ENCODE measurements at regions not wholly inside any gene's neighbourhood (a gene's known extent, or its start where the extent isn't known, plus 50 kb on each side); places are given as distances from the start of the nearest gene placed in this dataset.
"Not testable (repeated sequence)": the region's sequence is repeated elsewhere in the genome, so short reads cannot be mapped to it uniquely, and the experiment has no call there.

DNA sequence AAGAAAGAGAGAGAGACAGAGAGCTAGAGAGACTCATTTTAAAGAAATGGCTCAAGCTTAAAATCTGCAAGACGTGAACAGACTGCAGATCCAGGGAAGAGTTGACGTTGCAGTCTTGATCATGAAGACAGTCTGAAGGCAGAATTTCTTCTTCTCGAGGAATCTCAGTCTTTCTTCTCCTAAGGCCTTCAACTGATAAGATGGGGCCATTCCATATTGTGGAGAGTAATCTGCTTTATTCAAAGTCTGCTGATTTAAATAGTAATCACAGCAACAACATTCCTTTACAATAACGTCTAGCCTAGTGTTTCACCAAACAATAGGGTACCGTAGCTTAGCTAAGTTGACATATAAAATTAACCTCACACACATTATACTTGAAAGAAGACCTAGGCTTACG lies 208.4 kb upstream of the ADAMTS3 start:
- H3K36me3 ChIP-seq (ENCODE audit: insufficient read depth, low read length): no peaks in the 10 kb centered on the region
- no peak overlapping the region for H3K9ac ChIP-seq (ENCODE audit: insufficient read length)
- H3K4me3 ChIP-seq: no peak overlapping the region
- H3K27ac ChIP-seq: no peak overlapping the region
- no peaks in the 10 kb centered on the region for H3K9me3 ChIP-seq (ENCODE audit: low read depth, low read length)
- DNase-seq (ENCODE audit: low read depth, low spot score): no peak
- TF ChIP-seq EZH2 (IDR thresholded peaks at IDR 0.05) (no peak), POLR2AphosphoS5 (IDR thresholded peaks at IDR 0.05; ENCODE audit: borderline replicate concordance, low read depth, low read length) (no peak)

DNA sequence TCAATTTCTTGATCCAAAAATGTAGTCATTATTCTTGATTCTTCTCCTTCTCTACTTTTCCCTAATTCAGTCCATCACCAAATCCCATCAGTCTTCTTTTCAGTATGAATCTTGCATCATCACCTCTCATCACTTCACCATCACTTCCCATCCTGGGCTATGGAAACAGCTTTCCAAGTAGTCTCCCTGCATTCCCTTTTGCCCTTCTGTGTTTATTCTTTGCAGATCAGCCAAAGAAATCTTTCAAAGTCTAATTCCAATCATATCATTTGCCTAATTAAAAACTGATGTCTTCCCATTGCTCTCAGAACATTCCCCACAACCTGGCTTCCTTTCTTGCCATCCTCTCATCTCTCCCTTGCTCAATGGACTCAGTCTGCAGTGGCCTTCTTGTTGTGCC lies 201.7 kb upstream of the ADAMTS3 start:
- Histone ChIP-seq H3K9me3 (ENCODE audit: low read depth, low read length) (no peaks in the 10 kb centered on the region), H3K4me3 (no peak overlapping the region), H3K27ac (no peak overlapping the region), H3K9ac (ENCODE audit: insufficient read length) (no peak overlapping the region), H3K36me3 (ENCODE audit: insufficient read depth, low read length) (no peaks in the 10 kb centered on the region)
- no peak for DNase-seq (ENCODE audit: low read depth, low spot score)
- TF ChIP-seq FOXP2 (optimal IDR thresholded peaks at IDR 0.05; ENCODE audit: control extremely low read depth, extremely low read length, insufficient read depth) (no peak), POLR2AphosphoS5 (IDR thresholded peaks at IDR 0.05; ENCODE audit: borderline replicate concordance, low read depth, low read length) (no peak), EZH2 (IDR thresholded peaks at IDR 0.05) (no peak)

DNA sequence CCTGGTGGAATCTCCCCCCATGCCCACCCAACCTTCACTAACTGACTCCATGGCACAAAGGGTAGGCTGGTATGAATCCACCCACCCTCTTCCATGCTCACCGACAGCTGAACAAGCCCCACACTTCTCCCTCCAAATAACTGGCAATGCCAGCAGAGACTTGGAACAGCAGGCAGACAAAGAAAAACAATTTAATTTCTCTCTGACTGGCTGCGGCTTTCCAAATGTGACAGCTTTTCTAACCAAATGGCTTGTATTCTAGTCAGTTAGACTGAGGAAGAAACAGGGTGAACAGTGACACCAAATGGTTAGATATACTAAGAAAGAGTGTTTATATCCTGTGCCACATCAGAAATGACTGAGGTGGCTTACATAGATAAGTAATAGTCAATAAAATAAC lies 199.3 kb upstream of the ADAMTS3 start:
- H3K9me3 ChIP-seq (ENCODE audit: low read depth, low read length): no peaks in the 10 kb centered on the region
- TF ChIP-seq POLR2AphosphoS5 (IDR thresholded peaks at IDR 0.05; ENCODE audit: borderline replicate concordance, low read depth, low read length) (no peak), FOXP2 (optimal IDR thresholded peaks at IDR 0.05; ENCODE audit: control extremely low read depth, extremely low read length, insufficient read depth) (no peak), EZH2 (IDR thresholded peaks at IDR 0.05) (no peak)
- no peak for DNase-seq (ENCODE audit: low read depth, low spot score)
- H3K36me3 ChIP-seq (ENCODE audit: insufficient read depth, low read length): no peaks in the 10 kb centered on the region
- H3K4me3 ChIP-seq: no peak overlapping the region
- no peak overlapping the region for H3K9ac ChIP-seq (ENCODE audit: insufficient read length)
- H3K27ac ChIP-seq: no peak overlapping the region

DNA sequence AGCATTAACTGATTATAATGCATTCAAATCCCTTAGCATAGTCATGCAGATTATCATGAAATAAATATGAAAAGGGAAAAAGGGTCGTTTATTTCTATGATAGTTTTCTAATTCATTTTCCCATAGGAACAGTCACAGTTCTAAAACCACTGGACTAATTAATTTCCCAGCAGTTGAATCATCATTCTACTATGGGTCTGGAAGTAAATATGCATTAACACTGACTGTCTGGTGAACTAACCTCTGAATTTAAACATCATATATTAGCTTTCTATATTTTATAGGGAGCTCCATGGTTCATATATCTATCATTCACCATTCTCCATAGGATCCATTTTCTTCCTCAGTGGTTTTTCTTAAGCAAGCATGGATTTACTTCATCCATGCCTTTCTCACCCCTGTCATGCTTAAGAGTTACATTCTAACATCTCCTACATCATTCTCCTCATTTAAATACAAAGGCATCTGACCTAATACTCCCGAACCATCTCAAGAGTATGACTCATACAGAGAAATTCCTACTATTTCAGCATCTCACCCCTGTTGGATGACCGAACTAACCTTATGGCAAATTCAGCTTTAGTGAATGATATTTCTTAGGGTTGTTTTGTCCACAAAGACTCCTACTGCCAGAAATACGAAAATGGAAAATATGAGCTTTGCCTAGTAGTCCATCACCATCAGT lies 198.7 kb upstream of the ADAMTS3 start:
- Histone ChIP-seq H3K4me3 (no peak overlapping the region), H3K27ac (no peak overlapping the region), H3K36me3 (ENCODE audit: insufficient read depth, low read length) (no peaks in the 10 kb centered on the region), H3K9me3 (ENCODE audit: low read depth, low read length) (no peaks in the 10 kb centered on the region), H3K9ac (ENCODE audit: insufficient read length) (no peak overlapping the region)
- TF ChIP-seq FOXP2 (optimal IDR thresholded peaks at IDR 0.05; ENCODE audit: control extremely low read depth, extremely low read length, insufficient read depth): no peak
- TF ChIP-seq EZH2 (IDR thresholded peaks at IDR 0.05): no peak
- no peak for TF ChIP-seq POLR2AphosphoS5 (IDR thresholded peaks at IDR 0.05; ENCODE audit: borderline replicate concordance, low read depth, low read length)
- DNase-seq (ENCODE audit: low read depth, low spot score): no peak

DNA sequence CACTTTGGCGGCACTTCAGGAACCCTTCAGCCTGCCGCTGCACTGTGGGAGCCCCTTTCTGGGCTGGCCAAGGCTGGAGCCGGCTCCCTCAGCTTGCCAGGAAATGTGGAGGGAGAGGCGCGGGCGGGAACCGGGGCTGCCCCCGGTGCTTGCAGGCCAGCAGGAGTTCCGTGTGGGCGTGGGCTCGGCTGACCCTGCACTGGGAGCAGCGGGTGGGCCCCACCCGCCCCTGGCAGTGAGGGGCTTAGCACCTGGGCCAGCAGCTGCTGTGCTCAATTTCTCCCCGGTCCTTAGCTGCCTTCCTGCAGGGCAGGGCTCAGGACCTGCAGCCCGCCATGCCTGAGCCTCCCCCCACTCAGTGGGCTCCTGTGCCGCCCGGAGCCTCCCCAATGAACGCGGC lies 196.8 kb upstream of the ADAMTS3 start:
- not testable (repeated sequence) for H3K9me3 ChIP-seq (ENCODE audit: low read depth, low read length); DNase-seq (ENCODE audit: low read depth, low spot score); H3K36me3 ChIP-seq (ENCODE audit: insufficient read depth, low read length); H3K27ac ChIP-seq; H3K4me3 ChIP-seq; H3K9ac ChIP-seq (ENCODE audit: insufficient read length)

DNA sequence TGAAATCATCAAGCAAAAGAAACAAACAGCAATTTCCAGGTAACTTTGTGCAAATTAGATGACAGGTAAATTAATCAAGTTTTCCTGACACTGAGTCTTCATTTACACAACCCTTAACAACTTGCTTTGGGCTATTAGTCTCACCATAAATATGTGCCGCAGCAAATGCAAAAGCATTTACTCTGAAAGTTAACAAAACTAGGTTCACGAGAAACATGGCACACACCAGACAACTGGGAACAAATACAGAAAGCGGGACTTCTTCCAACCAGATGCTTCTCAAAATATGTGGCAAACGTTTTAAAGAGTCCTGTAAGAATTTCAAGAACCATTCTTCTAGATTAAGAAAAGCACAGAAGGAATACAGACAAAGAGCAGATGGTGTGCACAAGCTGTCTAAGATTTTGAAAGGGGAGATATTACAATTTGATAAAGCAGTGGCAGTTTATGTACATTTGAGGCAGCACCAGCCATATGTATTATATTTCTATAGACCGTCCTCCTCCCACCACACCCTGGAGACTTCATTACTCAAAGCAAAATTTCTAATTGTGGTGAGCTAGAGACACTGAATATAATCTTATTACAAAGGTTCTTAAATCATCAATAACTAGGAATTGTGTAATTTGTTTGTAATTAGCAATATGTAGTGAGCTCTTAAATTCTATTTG lies 192.5 kb upstream of the ADAMTS3 start:
- H3K4me3 ChIP-seq: no peak overlapping the region
- no peaks in the 10 kb centered on the region for H3K36me3 ChIP-seq (ENCODE audit: insufficient read depth, low read length)
- no peaks in the 10 kb centered on the region for H3K9me3 ChIP-seq (ENCODE audit: low read depth, low read length)
- no peak overlapping the region for H3K9ac ChIP-seq (ENCODE audit: insufficient read length)
- TF ChIP-seq EZH2 (IDR thresholded peaks at IDR 0.05) (no peak), FOXP2 (optimal IDR thresholded peaks at IDR 0.05; ENCODE audit: control extremely low read depth, extremely low read length, insufficient read depth) (no peak), POLR2AphosphoS5 (IDR thresholded peaks at IDR 0.05; ENCODE audit: borderline replicate concordance, low read depth, low read length) (no peak)
- no peak overlapping the region for H3K27ac ChIP-seq
- no peak for DNase-seq (ENCODE audit: low read depth, low spot score)

DNA sequence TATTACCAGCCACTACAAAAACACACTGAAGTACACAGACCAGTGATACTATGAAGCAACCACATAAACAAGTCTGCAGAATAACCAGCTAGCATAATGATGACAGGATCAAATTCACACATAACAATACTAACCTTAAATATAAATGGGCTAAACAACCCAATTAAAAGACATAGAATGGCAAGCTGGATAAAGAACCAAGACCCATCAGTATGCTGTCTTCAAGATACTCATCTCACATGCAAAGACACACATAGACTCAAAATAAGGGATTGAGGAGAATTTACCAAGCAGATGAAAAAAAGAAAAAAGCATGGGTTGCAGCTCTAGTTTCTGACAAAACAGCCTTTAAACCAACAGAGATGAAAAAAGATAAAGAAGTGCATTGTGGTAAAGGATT lies 184.4 kb upstream of the ADAMTS3 start:
- not testable (repeated sequence) for DNase-seq (ENCODE audit: low read depth, low spot score); H3K9ac ChIP-seq (ENCODE audit: insufficient read length); H3K36me3 ChIP-seq (ENCODE audit: insufficient read depth, low read length); H3K9me3 ChIP-seq (ENCODE audit: low read depth, low read length); H3K27ac ChIP-seq; H3K4me3 ChIP-seq

DNA sequence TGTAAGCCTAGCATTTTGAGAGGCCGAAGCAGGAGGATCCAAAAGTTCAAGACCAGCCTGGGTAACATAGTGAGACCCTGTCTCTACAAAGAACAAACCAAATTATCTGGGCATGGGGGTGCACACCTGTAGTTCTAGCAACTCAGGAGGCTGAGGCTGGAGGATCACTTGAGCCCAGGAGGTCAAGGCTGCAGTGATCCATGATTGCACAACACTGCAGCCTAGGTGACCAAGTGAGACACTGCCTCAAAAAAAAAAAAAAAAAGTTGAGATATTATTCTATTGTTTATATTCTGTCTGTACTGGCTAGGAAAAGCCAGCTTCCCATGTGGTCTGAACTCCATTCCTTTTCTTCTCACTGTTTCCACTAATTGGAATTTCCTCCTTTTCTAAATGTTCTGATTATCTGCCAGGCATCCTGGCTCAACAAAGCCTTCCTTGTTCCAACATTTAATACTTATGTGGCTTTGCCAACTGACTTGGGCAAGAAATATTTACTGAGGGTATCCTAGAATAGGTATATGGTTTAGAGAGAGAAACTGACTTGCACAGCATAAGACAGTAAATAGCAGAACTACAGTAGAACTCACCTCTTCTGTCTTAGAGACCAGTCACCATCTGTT lies 175.2 kb upstream of the ADAMTS3 start:
- no peak overlapping the region for H3K9ac ChIP-seq (ENCODE audit: insufficient read length)
- no peak overlapping the region for H3K27ac ChIP-seq
- no peaks in the 10 kb centered on the region for H3K9me3 ChIP-seq (ENCODE audit: low read depth, low read length)
- no peak overlapping the region for H3K4me3 ChIP-seq
- no peak for DNase-seq (ENCODE audit: low read depth, low spot score)
- TF ChIP-seq FOXP2 (optimal IDR thresholded peaks at IDR 0.05; ENCODE audit: control extremely low read depth, extremely low read length, insufficient read depth): no peak
- no peak for TF ChIP-seq EZH2 (IDR thresholded peaks at IDR 0.05)
- TF ChIP-seq POLR2AphosphoS5 (IDR thresholded peaks at IDR 0.05; ENCODE audit: borderline replicate concordance, low read depth, low read length): no peak
- no peaks in the 10 kb centered on the region for H3K36me3 ChIP-seq (ENCODE audit: insufficient read depth, low read length)

DNA sequence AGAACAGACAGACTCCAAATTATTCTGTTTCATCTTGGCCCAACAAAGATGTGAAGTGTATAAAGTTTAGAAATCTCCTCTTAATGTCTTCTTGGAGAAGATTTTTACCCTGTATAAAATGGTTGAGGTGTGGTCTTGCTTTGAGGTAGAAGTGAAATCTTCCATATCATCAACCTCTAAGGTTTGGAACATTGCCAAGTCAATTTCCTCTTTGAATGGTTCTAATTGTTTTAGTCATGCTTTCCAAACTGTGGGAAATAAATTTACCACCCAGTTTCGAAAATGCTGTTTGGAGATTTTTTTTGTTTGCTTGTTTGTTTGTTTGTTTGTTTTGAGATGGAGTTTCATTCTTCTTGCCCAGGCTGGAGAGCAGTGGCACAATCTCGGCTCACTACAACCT lies 174.1 kb upstream of the ADAMTS3 start:
- TF ChIP-seq EZH2 (IDR thresholded peaks at IDR 0.05): no peak
- no peak for TF ChIP-seq FOXP2 (optimal IDR thresholded peaks at IDR 0.05; ENCODE audit: control extremely low read depth, extremely low read length, insufficient read depth)
- TF ChIP-seq POLR2AphosphoS5 (IDR thresholded peaks at IDR 0.05; ENCODE audit: borderline replicate concordance, low read depth, low read length): no peak

More for the DNA sequence above, 174.1 kb upstream of the ADAMTS3 start:
- no peak for DNase-seq (ENCODE audit: low read depth, low spot score)
- Histone ChIP-seq H3K4me3 (no peak overlapping the region), H3K36me3 (ENCODE audit: insufficient read depth, low read length) (no peaks in the 10 kb centered on the region), H3K9me3 (ENCODE audit: low read depth, low read length) (no peaks in the 10 kb centered on the region), H3K27ac (no peak overlapping the region), H3K9ac (ENCODE audit: insufficient read length) (no peak overlapping the region)

All from SK-N-MC (cell line).